Vagina (tissue), 2 donors: ENCODE measurements at regions not wholly inside any gene's neighbourhood (a gene's known extent, or its start where the extent isn't known, plus 50 kb on each side); places are given as distances from the start of the nearest gene placed in this dataset.

Source experiments
- DNase-seq, 2 donors: peaks; one replicate each; pipeline ENCODE4 v3.0.0-alpha.2; 2017; ENCODE audit errors: extremely low spot score in 2 of 2
- H3K27ac ChIP-seq: fragments of 200-600 bp; sonication (generic); one replicate; pipeline ENCODE4 v1.5.1; 2019
- H3K27me3 ChIP-seq: fragments of 200-600 bp; sonication (generic); one replicate; pipeline ENCODE4 v1.5.1; 2019
- H3K36me3 ChIP-seq, 2 donors: fragments of 200-600 bp; sonication (generic); one replicate each; pipeline ENCODE4 v1.5.1; 2017 to 2019
- H3K4me1 ChIP-seq: fragments of 200-600 bp; sonication (generic); one replicate; pipeline ENCODE4 v1.5.1; 2019
- H3K4me3 ChIP-seq, 2 donors: fragments of 200-600 bp; sonication (generic); 1 replicate in 1 of 2; 2 replicates in 1 of 2; pipeline ENCODE4 v1.5.1; 2016 to 2019
- H3K9me3 ChIP-seq: fragments of 200-600 bp; sonication (generic); one replicate; pipeline ENCODE4 v1.5.1; 2019
- POLR2A ChIP-seq, 2 donors: fragments of 450-650 bp; IDR thresholded peaks; one replicate each; pipeline ENCODE4 v1.6.1; 2017; ENCODE audit warnings: antibody characterized with exemption in 2 of 2, mild to moderate bottlenecking in 2 of 2, moderate library complexity in 2 of 2
- POLR2AphosphoS5 ChIP-seq, 2 donors: sonication (generic); formaldehyde crosslinking; IDR thresholded peaks; one replicate each; pipeline ENCODE4 v1.9.0; 2017; ENCODE audit warnings: antibody characterized with exemption in 2 of 2, mild to moderate bottlenecking in 2 of 2, low read depth in 1 of 2; ENCODE audit not compliant: insufficient read depth in 1 of 2
- intact Hi-C: fragments of 100-400 bp; cut with DNase I; formaldehyde crosslinking; loops from one replicate; pipeline ENCODE4 v1.15.1; 2023
- TF ChIP-seq, protein P1 (sequence below), 3 experiments: fragments of 450-650 bp in 2 of 3; fragments of 200-600 bp in 1 of 3; sonication (generic) in 1 of 3; IDR thresholded peaks; one replicate each; pipeline ENCODE4 v1.5.1; 2017 to 2019; ENCODE audit warnings: antibody characterized with exemption in 3 of 3, mild to moderate bottlenecking in 2 of 3, moderate library complexity in 2 of 3

DNA sequence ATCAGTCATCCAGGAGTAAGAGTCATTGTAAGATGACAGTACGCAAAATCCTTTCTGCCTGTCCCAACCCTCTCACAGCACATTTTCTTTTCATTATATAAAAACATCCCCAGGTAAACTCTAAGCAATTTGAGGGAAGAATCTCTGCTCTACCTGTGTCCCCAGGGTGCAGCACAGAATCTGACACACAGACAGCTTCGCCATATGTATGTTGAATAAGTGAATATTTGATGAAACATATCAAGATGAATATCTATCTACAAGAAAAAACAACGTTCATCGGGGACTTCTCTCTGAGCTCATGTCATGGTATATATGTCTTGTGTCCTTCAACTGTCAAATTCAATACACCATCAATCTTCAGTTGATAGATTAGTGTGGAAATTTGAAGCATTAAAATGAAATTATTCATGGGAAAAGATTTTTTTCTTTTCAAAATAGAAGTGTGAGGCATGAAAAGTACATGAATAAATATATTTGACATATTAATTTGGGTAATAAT, 94.5 kb upstream of the KYNU start:
- no peak overlapping the region for H3K27ac ChIP-seq
- no peaks in the 10 kb centered on the region for H3K27me3 ChIP-seq
- intact Hi-C loops, result no loop called here
- H3K4me3 ChIP-seq, result no peak overlapping the region
- no peak for DNase-seq
- H3K9me3 ChIP-seq, result no peaks in the 10 kb centered on the region
- no peaks in the 10 kb centered on the region for H3K36me3 ChIP-seq
- TF ChIP-seq POLR2AphosphoS5 (IDR thresholded peaks at IDR 0.05; ENCODE audit: insufficient read depth in 1 of 2, low read depth in 1 of 2), result no peak
- TF ChIP-seq, protein P1, sequence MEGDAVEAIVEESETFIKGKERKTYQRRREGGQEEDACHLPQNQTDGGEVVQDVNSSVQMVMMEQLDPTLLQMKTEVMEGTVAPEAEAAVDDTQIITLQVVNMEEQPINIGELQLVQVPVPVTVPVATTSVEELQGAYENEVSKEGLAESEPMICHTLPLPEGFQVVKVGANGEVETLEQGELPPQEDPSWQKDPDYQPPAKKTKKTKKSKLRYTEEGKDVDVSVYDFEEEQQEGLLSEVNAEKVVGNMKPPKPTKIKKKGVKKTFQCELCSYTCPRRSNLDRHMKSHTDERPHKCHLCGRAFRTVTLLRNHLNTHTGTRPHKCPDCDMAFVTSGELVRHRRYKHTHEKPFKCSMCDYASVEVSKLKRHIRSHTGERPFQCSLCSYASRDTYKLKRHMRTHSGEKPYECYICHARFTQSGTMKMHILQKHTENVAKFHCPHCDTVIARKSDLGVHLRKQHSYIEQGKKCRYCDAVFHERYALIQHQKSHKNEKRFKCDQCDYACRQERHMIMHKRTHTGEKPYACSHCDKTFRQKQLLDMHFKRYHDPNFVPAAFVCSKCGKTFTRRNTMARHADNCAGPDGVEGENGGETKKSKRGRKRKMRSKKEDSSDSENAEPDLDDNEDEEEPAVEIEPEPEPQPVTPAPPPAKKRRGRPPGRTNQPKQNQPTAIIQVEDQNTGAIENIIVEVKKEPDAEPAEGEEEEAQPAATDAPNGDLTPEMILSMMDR (IDR thresholded peaks at IDR 0.05), result no peak
- TF ChIP-seq POLR2A (IDR thresholded peaks at IDR 0.05), result no peak
- no peaks in the 10 kb centered on the region for H3K4me1 ChIP-seq

DNA sequence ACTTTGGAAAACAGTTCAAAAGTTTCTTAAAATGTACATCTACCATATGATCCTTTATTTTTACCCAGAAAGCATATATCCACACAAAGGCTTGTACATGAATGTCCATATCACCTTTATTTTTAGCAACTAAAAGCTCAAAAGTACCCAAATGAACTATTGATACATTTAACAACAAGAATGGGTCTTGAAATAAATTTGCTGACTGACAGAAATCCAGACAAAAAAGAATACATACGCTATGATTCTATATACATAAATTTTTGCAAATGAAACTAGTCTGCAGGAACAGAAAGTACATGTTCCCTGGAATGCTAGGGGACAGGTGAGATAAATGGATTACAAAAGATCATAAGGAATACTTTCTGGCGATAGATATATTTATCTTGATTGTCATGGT, 96.3 kb upstream of the KYNU start:
- no peak for DNase-seq
- Histone ChIP-seq H3K36me3 (no peaks in the 10 kb centered on the region), H3K4me3 (no peak overlapping the region), H3K27me3 (no peaks in the 10 kb centered on the region), H3K4me1 (no peaks in the 10 kb centered on the region), H3K27ac (no peak overlapping the region), H3K9me3 (no peaks in the 10 kb centered on the region)
- TF ChIP-seq POLR2A (IDR thresholded peaks at IDR 0.05), result no peak
- TF ChIP-seq, protein P1 (IDR thresholded peaks at IDR 0.05), result no peak
- TF ChIP-seq POLR2AphosphoS5 (IDR thresholded peaks at IDR 0.05; ENCODE audit: insufficient read depth in 1 of 2, low read depth in 1 of 2), result no peak
- intact Hi-C loops, result no loop called here

DNA sequence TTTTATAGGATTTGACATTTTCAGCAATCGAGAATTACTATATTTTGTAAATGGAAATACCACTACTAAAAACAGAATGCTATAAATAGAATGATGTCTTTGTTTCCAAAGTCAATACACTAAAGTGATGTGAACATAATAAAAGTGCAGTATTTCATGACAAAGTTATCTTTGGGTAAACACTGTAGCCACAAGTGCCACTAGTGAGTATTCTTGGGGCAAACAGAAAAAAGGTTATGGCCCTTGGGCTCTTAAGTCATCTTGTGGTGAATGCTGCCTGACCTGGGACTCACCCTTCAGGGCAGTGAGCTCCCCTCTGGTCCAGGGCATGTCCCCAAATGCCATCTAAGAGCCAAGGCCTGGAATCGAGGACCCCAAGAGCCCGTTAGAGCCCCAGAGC, 99.2 kb upstream of the KYNU start:
- H3K27ac ChIP-seq, result no peak overlapping the region
- H3K36me3 ChIP-seq, result no peaks in the 10 kb centered on the region
- H3K4me1 ChIP-seq, result no peaks in the 10 kb centered on the region
- intact Hi-C loops, result no loop called here
- DNase-seq, result no peak
- no peaks in the 10 kb centered on the region for H3K27me3 ChIP-seq
- H3K4me3 ChIP-seq, result no peak overlapping the region
- no peaks in the 10 kb centered on the region for H3K9me3 ChIP-seq
- TF ChIP-seq POLR2A (IDR thresholded peaks at IDR 0.05) (no peak), POLR2AphosphoS5 (IDR thresholded peaks at IDR 0.05; ENCODE audit: insufficient read depth in 1 of 2, low read depth in 1 of 2) (no peak)
- TF ChIP-seq, protein P1 (IDR thresholded peaks at IDR 0.05), result no peak

DNA sequence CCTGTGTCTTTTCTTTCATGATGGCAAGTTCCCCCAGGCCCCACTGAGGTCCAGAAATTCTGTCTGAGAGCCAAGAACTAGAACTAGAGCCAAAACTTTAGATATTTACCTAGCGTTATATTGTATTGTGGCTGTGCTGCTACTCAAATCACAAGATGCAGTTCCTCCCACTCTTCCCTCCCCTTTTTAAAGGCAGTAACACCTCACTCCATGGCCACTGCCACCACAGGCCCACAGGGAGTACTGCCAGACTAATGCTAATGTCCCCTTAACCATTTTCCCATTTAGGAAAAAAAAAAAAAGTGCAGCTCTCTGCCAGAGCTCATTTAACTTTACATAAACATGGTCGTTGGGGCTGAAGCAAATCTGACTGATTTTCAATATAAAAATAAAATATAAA, 99.7 kb upstream of the KYNU start:
- H3K4me1 ChIP-seq, result no peaks in the 10 kb centered on the region
- no peaks in the 10 kb centered on the region for H3K27me3 ChIP-seq
- intact Hi-C loops, result no loop called here
- no peaks in the 10 kb centered on the region for H3K9me3 ChIP-seq
- no peak for DNase-seq
- no peaks in the 10 kb centered on the region for H3K36me3 ChIP-seq
- H3K27ac ChIP-seq, result no peak overlapping the region
- TF ChIP-seq POLR2AphosphoS5 (IDR thresholded peaks at IDR 0.05; ENCODE audit: insufficient read depth in 1 of 2, low read depth in 1 of 2) (no peak), POLR2A (IDR thresholded peaks at IDR 0.05) (no peak)
- TF ChIP-seq, protein P1 (IDR thresholded peaks at IDR 0.05), result no peak
- H3K4me3 ChIP-seq, result no peak overlapping the region

DNA sequence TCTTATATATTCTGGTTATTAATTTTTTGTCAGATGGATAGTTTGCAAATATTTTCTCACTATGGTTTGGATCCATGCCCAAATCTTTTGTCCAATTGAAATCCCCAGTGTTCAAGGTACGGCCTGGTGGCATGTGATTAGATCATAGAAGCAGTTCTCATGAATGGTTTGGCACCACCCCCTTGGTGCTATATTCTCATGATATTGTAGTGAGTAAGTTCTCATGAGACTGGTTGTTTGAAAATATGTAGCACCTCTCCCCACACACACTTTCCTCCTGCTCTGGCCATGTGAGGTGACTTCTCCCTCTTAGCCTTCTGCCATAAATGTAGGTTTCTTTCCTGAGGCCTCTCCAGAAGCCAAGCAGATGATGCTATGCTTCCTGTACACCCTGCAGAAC, 107.7 kb upstream of the KYNU start:
- no peak overlapping the region for H3K4me3 ChIP-seq
- DNase-seq, result no peak
- TF ChIP-seq, protein P1 (IDR thresholded peaks at IDR 0.05), result no peak
- TF ChIP-seq POLR2AphosphoS5 (IDR thresholded peaks at IDR 0.05; ENCODE audit: insufficient read depth in 1 of 2, low read depth in 1 of 2), result no peak
- intact Hi-C loops, result no loop called here
- H3K9me3 ChIP-seq, result peaks cover 11% of the 10 kb centered on the region
- no peaks in the 10 kb centered on the region for H3K36me3 ChIP-seq
- no peaks in the 10 kb centered on the region for H3K27me3 ChIP-seq
- H3K4me1 ChIP-seq, result no peaks in the 10 kb centered on the region
- H3K27ac ChIP-seq, result no peak overlapping the region
